Activated B cell treated with CpG ODN at 0.5 μM for 24 hours (primary cell): ENCODE measurements at regions not wholly inside any gene's neighbourhood (a gene's known extent, or its start where the extent isn't known, plus 50 kb on each side); places are given as distances from the start of the nearest gene placed in this dataset.
"Not testable (repeated sequence)": the region's sequence is repeated elsewhere in the genome, so short reads cannot be mapped to it uniquely, and the experiment has no call there.

ENCODE experiments used
- ATAC-seq: fragments of 200-7000 bp; cut with Tn5 transposase; one replicate; pipeline ENCODE4 v1.10.0; 2021; ENCODE audit warnings: low read depth, mild to moderate bottlenecking, moderate library complexity
- CTCF ChIA-PET: fragments of 350-600 bp; sonication (Branson Sonifier 250); formaldehyde crosslinking; loops from one replicate; lab custom pipeline; 2021; ENCODE audit warnings: antibody characterized with exemption; lab: Charles Lee
- POLR2A ChIA-PET: fragments of 350-600 bp; sonication (Branson Sonifier 250); formaldehyde crosslinking; loops from one replicate; lab custom pipeline; 2021; ENCODE audit warnings: antibody characterized with exemption; lab: Charles Lee
- DNase-seq: peaks from one replicate; pipeline ENCODE4 v3.0.0; 2022
- H3K27ac Mint-ChIP-seq: one replicate; pipeline ENCODE4 v1.8.0; 2020; ENCODE audit warnings: mixed read lengths
- H3K27me3 Mint-ChIP-seq: one replicate; pipeline ENCODE4 v1.8.0; 2021; ENCODE audit warnings: mixed read lengths
- H3K36me3 Mint-ChIP-seq: one replicate; pipeline ENCODE4 v1.8.0; 2021; ENCODE audit warnings: low read depth, mixed read lengths
- H3K4me1 Mint-ChIP-seq: one replicate; pipeline ENCODE4 v1.8.0; 2021; ENCODE audit warnings: mixed read lengths
- H3K4me3 Mint-ChIP-seq: one replicate; pipeline ENCODE4 v1.8.0; 2020; ENCODE audit warnings: mild to moderate bottlenecking, mixed read lengths
- H3K9me3 Mint-ChIP-seq: one replicate; pipeline ENCODE4 v1.8.0; 2020; ENCODE audit warnings: mixed read lengths
- CTCF ChIP-seq: fragments of 200-600 bp; IDR thresholded peaks from one replicate; pipeline ENCODE4 v1.8.0; 2022; ENCODE audit warnings: antibody characterized with exemption, mild to moderate bottlenecking
- intact Hi-C: fragments of 100-400 bp; cut with micrococcal nuclease; formaldehyde crosslinking; loops from one replicate; pipeline ENCODE4 v1.15.1; 2024

DNA sequence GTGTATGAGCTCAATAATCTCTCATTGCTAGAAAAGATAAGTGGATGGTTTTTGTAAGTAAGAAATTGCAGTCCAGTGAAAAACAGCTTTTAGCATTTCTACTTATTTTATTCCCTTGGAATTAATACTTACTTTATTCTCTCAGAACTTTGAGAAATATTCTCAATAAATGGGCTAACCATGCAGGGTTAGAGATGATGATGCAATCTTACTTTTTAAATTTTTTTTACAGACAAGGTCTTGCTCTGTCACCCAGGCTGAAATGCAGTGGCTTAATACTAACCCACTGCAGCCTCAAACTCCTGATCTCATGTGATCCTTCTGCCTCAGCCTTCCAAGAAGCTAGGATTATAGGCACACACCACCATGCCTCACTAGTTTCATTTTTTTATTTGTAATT, 440.8 kb upstream of the ZP4 start:
- ChIA-PET CTCF (no interaction called here), POLR2A (no interaction called here)
- H3K4me3 Mint-ChIP-seq, result no peak overlapping the region
- H3K9me3 Mint-ChIP-seq, result peaks cover 2% of the 10 kb centered on the region
- DNase-seq (no peak), ATAC-seq (no peak)
- intact Hi-C loops, result no loop called here
- no peaks in the 10 kb centered on the region for H3K27me3 Mint-ChIP-seq
- no peak overlapping the region for H3K27ac Mint-ChIP-seq
- no peaks in the 10 kb centered on the region for H3K36me3 Mint-ChIP-seq
- no peak for TF ChIP-seq CTCF
- no peaks in the 10 kb centered on the region for H3K4me1 Mint-ChIP-seq

DNA sequence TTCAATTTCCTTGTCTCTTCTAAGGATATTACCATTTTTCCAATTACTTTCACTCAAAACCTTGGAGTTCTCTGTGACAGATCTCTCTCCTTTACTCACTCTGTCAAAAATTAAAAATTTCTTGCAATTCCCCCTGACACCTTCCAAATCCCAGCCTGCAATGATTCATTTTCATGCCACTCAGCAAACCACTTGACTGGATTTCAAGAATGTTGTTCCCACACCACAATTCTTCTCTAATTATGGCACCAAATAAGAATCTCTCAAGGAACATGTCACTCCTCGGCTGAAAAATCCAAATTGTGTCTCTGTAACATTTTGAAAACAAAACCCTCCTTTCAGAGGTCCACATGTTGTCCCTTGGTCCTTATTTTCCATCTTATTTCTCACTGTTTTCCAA, 438.9 kb upstream of the ZP4 start:
- POLR2A ChIA-PET, result no interaction called here
- TF ChIP-seq CTCF, result no peak
- ATAC-seq, result no peak
- no peaks in the 10 kb centered on the region for H3K27me3 Mint-ChIP-seq
- CTCF ChIA-PET, result no interaction called here
- intact Hi-C loops, result no loop called here
- no peaks in the 10 kb centered on the region for H3K36me3 Mint-ChIP-seq
- no peak for DNase-seq
- H3K4me1 Mint-ChIP-seq, result no peaks in the 10 kb centered on the region
- H3K9me3 Mint-ChIP-seq, result peaks cover 6% of the 10 kb centered on the region
- H3K4me3 Mint-ChIP-seq, result no peak overlapping the region
- H3K27ac Mint-ChIP-seq, result no peak overlapping the region

DNA sequence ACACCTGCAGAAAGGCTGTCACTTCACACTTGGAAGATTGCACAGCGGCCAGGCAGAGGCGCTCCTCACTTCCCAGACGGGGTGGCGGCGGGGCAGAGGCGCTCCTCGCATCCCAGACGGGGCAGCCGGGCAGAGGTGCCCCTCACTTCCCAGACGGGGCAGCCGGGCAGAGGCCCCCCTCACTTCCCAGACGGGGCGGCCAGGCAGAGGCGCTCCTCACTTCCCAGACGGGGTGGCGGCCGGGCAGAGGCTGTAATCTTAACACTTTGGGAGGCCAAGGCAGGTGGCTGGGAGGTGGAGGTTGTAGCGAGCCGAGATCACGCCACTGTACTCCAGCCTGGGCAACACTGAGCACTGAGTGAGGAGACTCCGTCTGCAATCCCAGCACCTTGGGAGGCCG, 436.3 kb upstream of the ZP4 start:
- H3K27me3 Mint-ChIP-seq, intact Hi-C loops, CTCF ChIA-PET, POLR2A ChIA-PET, H3K27ac Mint-ChIP-seq, ATAC-seq, H3K36me3 Mint-ChIP-seq, H3K9me3 Mint-ChIP-seq, H3K4me1 Mint-ChIP-seq, DNase-seq, H3K4me3 Mint-ChIP-seq: not testable (repeated sequence)

GRCh38 chr1:238326479-238326878, 435.8 kb upstream of the ZP4 start:
- intact Hi-C loops, ATAC-seq, H3K27ac Mint-ChIP-seq, CTCF ChIA-PET, H3K9me3 Mint-ChIP-seq, H3K27me3 Mint-ChIP-seq, DNase-seq, POLR2A ChIA-PET, H3K4me3 Mint-ChIP-seq, H3K36me3 Mint-ChIP-seq, H3K4me1 Mint-ChIP-seq: not testable (repeated sequence)

DNA sequence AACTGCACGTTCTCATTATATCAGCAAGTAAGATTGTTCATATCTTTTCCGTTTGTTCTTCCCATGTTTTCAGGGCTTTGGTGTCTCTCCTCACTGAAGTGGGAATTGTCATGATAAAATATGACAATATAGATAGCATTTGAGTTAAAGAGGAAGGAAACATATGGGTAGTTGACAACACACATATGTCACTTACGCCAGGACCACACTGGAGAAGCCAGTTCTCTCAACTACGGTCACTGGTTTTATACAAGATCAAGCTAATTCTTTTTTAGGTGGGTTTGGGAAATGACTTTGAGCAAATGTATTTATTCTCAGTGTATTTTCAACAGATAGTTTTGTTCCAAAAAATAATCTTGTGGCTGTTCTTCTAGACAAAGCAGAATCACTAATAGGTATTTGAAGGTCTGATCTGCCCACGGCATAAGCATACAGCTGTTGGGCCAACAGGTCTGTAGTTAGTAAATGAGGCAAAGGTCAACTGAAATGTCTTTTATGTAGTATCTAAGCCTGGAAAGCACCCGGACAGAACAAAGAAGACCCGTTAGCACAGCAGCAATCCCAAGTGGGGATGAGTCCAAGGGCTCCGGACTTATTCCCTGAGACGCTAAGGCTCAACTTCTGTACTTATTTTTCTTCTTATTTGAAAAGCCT, 433.6 kb upstream of the ZP4 start:
- ATAC-seq, result no peak
- Mint-ChIP-seq H3K36me3 (no peaks in the 10 kb centered on the region), H3K27ac (no peak overlapping the region), H3K9me3 (peaks cover 6% of the 10 kb centered on the region), H3K27me3 (no peaks in the 10 kb centered on the region), H3K4me3 (no peak overlapping the region), H3K4me1 (no peaks in the 10 kb centered on the region)
- no peak for DNase-seq
- no peak for TF ChIP-seq CTCF
- intact Hi-C loops, result no loop called here
- ChIA-PET CTCF (no interaction called here), POLR2A (no interaction called here)

DNA sequence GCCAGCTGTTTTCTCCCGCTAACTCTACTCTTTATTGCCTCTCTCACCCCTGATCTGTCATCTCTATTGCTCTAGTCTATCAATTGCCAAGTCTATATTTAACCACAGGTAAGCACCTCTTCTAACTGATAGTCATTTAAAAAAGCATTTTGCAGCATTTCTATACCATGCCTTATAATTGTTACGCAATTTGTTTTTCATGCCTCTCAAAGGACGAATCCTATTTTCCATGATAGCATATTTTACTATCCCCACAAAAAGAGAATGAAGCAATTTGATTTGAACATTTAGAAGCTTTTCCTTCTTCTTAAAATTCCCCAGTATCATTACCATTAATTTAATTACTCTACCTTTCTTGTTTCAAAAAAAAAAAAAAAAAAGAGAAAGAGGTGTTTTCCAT, 432.8 kb upstream of the ZP4 start:
- intact Hi-C loops, result no loop called here
- no peaks in the 10 kb centered on the region for H3K27me3 Mint-ChIP-seq
- no peaks in the 10 kb centered on the region for H3K36me3 Mint-ChIP-seq
- H3K4me3 Mint-ChIP-seq, result no peak overlapping the region
- TF ChIP-seq CTCF, result no peak
- H3K9me3 Mint-ChIP-seq, result peaks cover 6% of the 10 kb centered on the region
- H3K27ac Mint-ChIP-seq, result no peak overlapping the region
- POLR2A ChIA-PET, result no interaction called here
- no peaks in the 10 kb centered on the region for H3K4me1 Mint-ChIP-seq
- ATAC-seq, result no peak
- DNase-seq, result no peak
- CTCF ChIA-PET, result no interaction called here
